Fibroblast of lung (primary cell): ENCODE measurements at regions not wholly inside any gene's neighbourhood (a gene's known extent, or its start where the extent isn't known, plus 50 kb on each side); places are given as distances from the start of the nearest gene placed in this dataset.

Source experiments
- CTCF ChIP-seq, 2 donors: IDR thresholded peaks in 1 of 2; conservative IDR thresholded peaks in 1 of 2; 1 replicate in 1 of 2; 2 replicates in 1 of 2; pipeline ENCODE4 v1.5.1; 2011 to 2012; ENCODE audit warnings: low read length in 2 of 2, control low read depth in 1 of 2, inconsistent platforms in 1 of 2, low read depth in 1 of 2, mild to moderate bottlenecking in 1 of 2
- EZH2 ChIP-seq: IDR thresholded peaks from 2 replicates; pipeline ENCODE4 v1.5.1; 2012; ENCODE audit warnings: low read length, control low read depth, mild to moderate bottlenecking; ENCODE audit errors: missing control alignments

DNA sequence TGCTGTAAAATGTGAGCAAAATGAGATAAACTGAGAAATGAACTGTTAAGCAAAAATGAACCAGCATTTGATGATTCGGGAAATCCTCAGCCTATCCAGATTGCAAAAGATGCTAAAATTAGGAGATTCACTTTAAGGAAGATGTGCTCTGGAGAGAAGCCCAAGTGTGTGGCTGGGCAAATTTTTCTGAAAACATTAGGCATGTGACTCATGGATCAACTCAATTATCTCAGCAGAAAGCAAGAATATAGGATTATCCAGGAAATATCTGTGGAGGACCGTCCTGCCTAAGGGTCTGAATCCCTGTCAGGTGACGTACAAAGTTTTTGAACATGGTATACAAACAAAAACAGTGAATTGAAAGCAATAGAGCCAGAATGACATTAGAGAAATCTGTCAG, 1268.3 kb upstream of the TMEFF2 start:
- TF ChIP-seq CTCF (conservative IDR thresholded peaks at IDR 0.05 in 1 of 2, IDR thresholded peaks at IDR 0.05 in 1 of 2; ENCODE audit: low read depth in 1 of 2, low read length in 2 of 2) = no peak
- TF ChIP-seq EZH2 = no peak
